Type B pancreatic cell (in vitro differentiated cells): ENCODE measurements at regions not wholly inside any gene's neighbourhood (a gene's known extent, or its start where the extent isn't known, plus 50 kb on each side); places are given as distances from the start of the nearest gene placed in this dataset.
"Not testable (repeated sequence)": the region's sequence is repeated elsewhere in the genome, so short reads cannot be mapped to it uniquely, and the experiment has no call there.

Experiments used
- DNase-seq: peaks from one replicate; pipeline ENCODE4 v3.0.0; 2021; ENCODE audit warnings: mixed read lengths; ENCODE audit not compliant: unreplicated experiment; ENCODE audit errors: extremely low spot score
- H3K27ac Mint-ChIP-seq: 2 replicates; pipeline ENCODE4 v1.8.0; 2021; ENCODE audit warnings: mild to moderate bottlenecking, mixed read lengths
- H3K27me3 Mint-ChIP-seq: 2 replicates; pipeline ENCODE4 v1.8.0; 2021; ENCODE audit warnings: mixed read lengths
- H3K36me3 Mint-ChIP-seq: 2 replicates; pipeline ENCODE4 v1.8.0; 2021; ENCODE audit warnings: mixed read lengths
- H3K4me1 Mint-ChIP-seq: one replicate; pipeline ENCODE4 v1.8.0; 2021; ENCODE audit warnings: mixed read lengths; ENCODE audit not compliant: unreplicated experiment
- H3K4me3 Mint-ChIP-seq: 2 replicates; pipeline ENCODE4 v1.8.0; 2021; ENCODE audit warnings: mild to moderate bottlenecking, mixed read lengths
- H3K9me3 Mint-ChIP-seq: 2 replicates; pipeline ENCODE4 v1.8.0; 2021; ENCODE audit warnings: mixed read lengths
- CTCF ChIP-seq: fragments of 200-600 bp; sonication (generic); conservative IDR thresholded peaks from 2 replicates; pipeline ENCODE4 v1.5.0; 2021; ENCODE audit warnings: antibody characterized with exemption, mild to moderate bottlenecking

- Mint-ChIP-seq H3K27ac (no peak overlapping the region), H3K36me3 (no peaks in the 10 kb centered on the region), H3K27me3 (no peaks in the 10 kb centered on the region), H3K4me1 (no peaks in the 10 kb centered on the region), H3K4me3 (no peak overlapping the region), H3K9me3 (peaks cover 24% of the 10 kb centered on the region)
- no peak for DNase-seq
- no peak for TF ChIP-seq CTCF
Observed at GRCh38 chr22:47407461-47408025, 645.1 kb downstream of the TBC1D22A start.

- no peak for TF ChIP-seq CTCF
- Mint-ChIP-seq H3K4me1 (no peaks in the 10 kb centered on the region), H3K27me3 (no peaks in the 10 kb centered on the region), H3K27ac (no peak overlapping the region), H3K36me3 (no peaks in the 10 kb centered on the region), H3K9me3 (peaks cover 26% of the 10 kb centered on the region), H3K4me3 (no peak overlapping the region)
- DNase-seq = peak; percentile 54
Observed at GRCh38 chr22:47406896-47407295, 644.4 kb downstream of the TBC1D22A start.

GRCh38 chr22:47406180-47406834, 643.9 kb downstream of the TBC1D22A start:
- no peaks in the 10 kb centered on the region for H3K27me3 Mint-ChIP-seq
- H3K4me3 Mint-ChIP-seq = no peak overlapping the region
- no peaks in the 10 kb centered on the region for H3K4me1 Mint-ChIP-seq
- H3K27ac Mint-ChIP-seq = no peak overlapping the region
- H3K9me3 Mint-ChIP-seq = peaks cover 26% of the 10 kb centered on the region
- H3K36me3 Mint-ChIP-seq = no peaks in the 10 kb centered on the region
- DNase-seq = peak; percentile 32
- no peak for TF ChIP-seq CTCF

DNA sequence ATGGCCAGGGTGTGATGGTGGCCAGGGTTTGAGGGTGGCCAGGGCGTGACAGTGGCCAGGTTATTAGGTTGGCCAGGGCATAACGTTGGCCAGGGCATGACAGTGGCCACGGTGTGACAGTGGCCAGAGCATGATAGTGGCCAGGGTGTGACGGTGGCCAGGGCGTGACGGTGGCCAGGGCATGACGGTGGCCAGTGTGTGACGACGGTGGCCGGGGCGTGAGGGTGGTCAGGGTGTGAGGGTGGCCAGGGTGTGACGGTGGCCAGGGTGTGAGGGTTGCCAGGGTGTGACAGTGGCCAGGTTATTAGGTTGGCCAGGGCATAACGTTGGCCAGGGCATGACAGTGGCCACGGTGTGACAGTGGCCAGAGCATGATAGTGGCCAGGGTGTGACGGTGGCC, 642.8 kb downstream of the TBC1D22A start:
- H3K27me3 Mint-ChIP-seq, H3K27ac Mint-ChIP-seq, H3K36me3 Mint-ChIP-seq, H3K4me3 Mint-ChIP-seq, H3K4me1 Mint-ChIP-seq: not testable (repeated sequence)
- peak; percentile 56 for DNase-seq
- peaks cover 20% of the 10 kb centered on the region for H3K9me3 Mint-ChIP-seq

DNA sequence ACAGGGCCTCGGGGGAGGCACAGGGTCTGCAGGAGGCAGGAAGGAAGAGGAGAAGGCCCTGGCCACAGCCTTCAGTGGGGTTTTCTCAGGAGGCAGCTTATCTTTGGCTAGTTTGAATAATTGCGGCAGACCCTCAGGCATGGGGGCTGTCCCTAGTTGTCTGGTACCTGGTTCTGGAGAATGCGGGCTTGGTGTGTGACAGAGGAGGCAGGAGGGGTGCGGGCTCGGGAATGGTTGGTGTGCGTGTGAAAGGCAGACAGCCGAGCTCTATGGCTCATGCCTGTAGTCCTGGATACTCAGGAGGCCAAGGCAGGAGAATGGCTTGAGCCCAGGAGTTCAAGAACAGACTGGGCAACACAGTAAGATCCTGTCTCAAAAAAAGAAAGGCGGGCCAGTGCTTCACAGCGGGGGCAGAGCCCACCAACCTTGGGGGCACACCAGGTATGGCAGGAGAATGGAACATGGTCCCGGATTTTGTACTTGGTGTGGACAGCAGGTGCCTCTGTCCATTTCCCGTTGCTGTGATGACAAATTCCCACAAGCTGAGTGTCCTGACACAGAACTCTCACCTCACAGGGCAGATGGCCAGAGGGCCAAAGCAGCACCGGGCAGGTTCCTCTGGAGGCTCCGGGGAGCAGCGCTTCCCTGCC, 640.6 kb downstream of the TBC1D22A start:
- no peaks in the 10 kb centered on the region for H3K4me1 Mint-ChIP-seq
- H3K9me3 Mint-ChIP-seq = peaks cover 16% of the 10 kb centered on the region
- H3K4me3 Mint-ChIP-seq = no peak overlapping the region
- no peaks in the 10 kb centered on the region for H3K36me3 Mint-ChIP-seq
- no peaks in the 10 kb centered on the region for H3K27me3 Mint-ChIP-seq
- TF ChIP-seq CTCF = no peak
- H3K27ac Mint-ChIP-seq = no peak overlapping the region
- DNase-seq = no peak

GRCh38 chr22:47401976-47402770, 639.7 kb downstream of the TBC1D22A start:
- no peaks in the 10 kb centered on the region for H3K27me3 Mint-ChIP-seq
- peaks cover 17% of the 10 kb centered on the region for H3K9me3 Mint-ChIP-seq
- TF ChIP-seq CTCF = no peak
- no peaks in the 10 kb centered on the region for H3K4me1 Mint-ChIP-seq
- no peaks in the 10 kb centered on the region for H3K36me3 Mint-ChIP-seq
- DNase-seq = no peak
- H3K4me3 Mint-ChIP-seq = no peak overlapping the region
- no peak overlapping the region for H3K27ac Mint-ChIP-seq
